ENCODE measurements at regions not wholly inside any gene's neighbourhood (a gene's known extent, or its start where the extent isn't known, plus 50 kb on each side); places are given as distances from the start of the nearest gene placed in this dataset.
"Not testable (repeated sequence)": the region's sequence is repeated elsewhere in the genome, so short reads cannot be mapped to it uniquely, and the experiment has no call there.

DNA sequence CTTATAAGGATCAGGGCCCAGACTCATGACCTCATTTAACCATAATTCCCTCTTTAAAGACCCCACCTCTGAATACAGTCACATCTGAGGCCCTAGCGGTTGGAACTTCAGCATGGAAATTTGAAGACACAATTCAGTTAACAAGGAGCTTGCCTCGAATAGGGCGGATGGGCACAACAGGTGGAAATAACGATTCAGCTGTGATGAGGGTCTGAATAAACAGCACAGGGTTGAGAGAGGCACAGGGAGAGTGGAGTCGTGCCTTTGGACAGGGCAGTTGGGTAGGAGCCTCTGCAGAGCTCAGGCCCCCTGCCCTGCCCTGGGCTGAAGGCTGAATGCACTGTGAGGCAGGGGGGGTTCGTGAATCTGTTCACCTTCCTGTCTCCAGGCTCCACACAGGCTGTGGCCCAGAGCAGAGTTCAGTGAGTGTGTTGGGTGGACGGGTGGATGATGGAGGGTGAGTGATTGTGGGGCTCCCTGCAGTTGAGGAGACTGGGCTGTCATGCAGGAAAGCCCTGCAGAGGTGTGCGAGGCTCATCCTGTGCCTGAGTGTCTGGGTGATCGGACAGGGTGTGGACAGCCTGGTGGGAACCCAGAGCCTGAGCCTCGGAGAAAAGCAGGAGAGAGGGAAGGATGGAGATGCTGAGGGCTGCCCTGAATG, 243.1 kb downstream of the FOXD2 start:
- in situ Hi-C loops (cut with HindIII; ENCODE audit: low sequenced_read_pairs) = no loop called here

DNA sequence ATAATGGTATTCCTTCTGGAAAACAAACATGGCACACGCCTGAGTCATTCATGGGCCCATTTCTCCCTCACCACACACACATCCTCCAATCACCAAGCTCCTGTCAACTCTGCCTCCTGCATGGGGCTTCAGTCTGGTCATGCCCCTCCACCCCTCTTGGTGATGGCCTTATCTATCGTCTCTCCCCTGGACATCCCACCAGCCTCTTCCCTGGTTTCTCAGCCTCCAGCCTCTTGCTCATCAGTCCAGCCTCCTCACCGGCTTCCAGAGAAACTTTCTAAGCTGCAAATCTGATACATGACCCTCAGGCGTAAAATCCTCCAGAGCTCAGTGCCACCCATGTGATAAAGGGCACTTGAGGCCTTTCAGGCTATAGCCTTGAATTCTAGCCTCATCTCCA, 243.9 kb downstream of the FOXD2 start:
- in situ Hi-C loops (cut with HindIII; ENCODE audit: low sequenced_read_pairs) = no loop called here

DNA sequence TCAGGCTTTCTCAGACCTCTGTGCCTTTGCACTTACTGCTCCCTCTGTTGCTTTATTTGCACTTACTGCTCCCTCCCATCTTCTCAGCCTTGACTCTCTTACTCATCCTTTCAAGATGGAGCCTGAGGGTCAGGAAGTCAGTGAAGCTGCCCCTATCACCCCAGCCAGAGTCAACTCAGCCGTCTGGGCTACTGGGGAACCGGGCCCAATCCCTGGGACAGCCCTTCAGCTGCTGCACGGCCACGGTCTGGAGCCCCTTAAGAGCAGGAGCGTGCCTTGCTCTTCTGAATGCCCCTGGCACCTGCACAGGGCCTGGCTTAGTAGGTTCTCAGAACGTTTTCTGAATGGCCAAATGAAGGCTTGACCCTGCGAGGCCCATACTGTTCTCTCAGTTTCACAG, 244.4 kb downstream of the FOXD2 start:
- in situ Hi-C loops (cut with HindIII; ENCODE audit: low sequenced_read_pairs) = no loop called here

DNA sequence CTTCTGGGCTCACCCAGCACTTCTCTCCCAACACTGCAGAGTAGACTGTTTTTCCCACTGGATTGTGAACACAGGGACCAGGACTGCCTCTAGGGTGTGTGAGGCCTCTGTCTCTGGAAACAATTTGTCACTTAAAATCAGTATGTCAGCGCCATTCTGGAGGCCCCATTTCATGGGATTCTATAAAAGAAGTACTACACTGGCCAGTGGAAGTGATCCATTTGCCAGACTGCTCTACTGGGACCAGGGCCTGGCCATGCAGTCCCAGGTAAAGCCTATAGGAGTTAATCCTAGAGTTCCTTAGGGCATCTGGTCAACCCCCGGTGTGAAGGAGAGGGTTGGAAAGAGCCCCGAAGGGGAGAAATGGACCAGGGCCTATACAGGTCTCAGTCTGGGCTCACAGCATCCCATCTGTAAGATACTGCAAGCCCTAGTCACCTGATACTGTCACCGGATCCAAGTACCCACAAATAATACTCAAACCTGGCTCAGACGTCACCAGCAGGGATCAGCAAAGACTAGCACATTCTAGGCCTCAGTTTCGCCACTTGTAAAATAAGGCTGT, 245.0 kb downstream of the FOXD2 start:
- in situ Hi-C loops (cut with HindIII; ENCODE audit: low sequenced_read_pairs) = no loop called here

DNA sequence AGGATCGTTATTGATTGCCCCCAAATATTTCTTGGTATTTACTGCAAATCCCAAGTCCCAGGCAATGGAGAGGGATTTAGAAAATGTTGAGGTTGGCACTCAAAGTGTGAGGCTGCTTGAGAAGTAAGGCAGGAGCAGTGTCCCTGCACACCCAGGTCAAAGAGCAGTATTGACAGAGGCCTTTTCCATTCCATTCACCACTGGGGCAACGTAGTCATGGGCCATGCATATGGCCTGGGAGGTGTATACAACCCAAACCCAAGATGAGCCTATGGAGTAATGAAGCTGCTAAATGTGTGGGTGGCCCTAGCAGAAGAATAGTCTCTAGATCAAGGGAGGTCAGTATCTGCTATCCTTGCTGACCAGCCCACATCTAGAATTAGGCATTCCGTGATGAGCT, 245.6 kb downstream of the FOXD2 start:
- in situ Hi-C loops (cut with HindIII; ENCODE audit: low sequenced_read_pairs) = no loop called here

DNA sequence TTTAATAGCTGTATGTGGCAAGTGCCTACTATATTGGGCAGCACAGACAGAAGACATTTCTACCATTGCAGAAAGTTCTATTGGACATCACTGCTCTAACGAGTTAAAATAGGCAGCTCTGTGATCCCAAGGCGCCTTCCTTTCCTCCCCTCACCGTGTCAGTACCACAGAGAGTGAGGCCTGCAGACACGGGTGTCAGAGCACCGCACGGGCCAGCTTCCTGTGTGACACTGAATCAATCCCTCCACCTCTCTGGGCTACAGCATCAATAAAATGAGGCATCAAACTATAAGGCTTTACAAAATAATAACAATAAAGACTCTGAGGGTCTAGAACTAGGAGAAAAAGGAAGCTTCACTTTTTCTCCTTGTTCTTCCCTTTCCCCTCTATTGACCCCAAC, 246.7 kb downstream of the FOXD2 start:
- in situ Hi-C loops (cut with HindIII; ENCODE audit: low sequenced_read_pairs) = no loop called here

DNA sequence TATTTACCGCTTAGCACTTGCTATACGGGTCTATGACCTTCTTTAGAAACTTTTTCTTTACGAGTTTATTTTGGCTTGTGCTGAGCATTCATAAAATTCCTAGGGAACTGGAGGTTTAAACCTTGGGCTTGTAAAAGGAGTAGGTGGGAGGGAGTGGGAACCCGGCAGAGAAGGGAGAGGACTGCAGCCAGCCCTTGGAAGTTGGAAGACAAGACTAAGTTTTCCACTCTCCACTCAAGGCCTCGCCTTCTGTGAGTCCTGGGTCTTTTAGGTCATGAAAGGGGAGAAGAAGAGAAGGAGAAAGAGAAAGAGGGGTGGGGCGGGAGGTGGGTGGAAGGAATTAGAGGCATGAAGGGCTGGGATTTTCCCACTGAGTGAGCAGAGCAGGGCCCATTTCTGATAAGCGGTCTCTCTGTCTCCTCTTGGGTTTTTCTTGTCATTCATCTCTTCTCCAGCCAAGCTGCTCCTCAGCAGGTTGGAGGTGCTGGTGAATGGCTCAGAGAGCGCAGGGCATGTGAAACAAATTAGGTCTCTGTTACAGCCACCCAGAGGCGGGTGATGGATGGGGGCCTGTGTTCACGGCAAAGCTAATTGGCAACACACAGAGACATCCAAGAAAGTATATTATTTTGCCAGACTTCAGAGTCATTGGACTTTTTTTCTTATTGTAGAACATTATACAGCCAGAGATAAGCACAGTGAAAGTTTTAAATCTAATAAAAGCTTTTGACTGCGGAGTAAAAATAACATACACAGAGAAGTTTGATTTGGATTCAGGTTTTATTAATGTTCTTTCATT, 247.3 kb downstream of the FOXD2 start:
- in situ Hi-C loops (cut with HindIII; ENCODE audit: low sequenced_read_pairs) = no loop called here

DNA sequence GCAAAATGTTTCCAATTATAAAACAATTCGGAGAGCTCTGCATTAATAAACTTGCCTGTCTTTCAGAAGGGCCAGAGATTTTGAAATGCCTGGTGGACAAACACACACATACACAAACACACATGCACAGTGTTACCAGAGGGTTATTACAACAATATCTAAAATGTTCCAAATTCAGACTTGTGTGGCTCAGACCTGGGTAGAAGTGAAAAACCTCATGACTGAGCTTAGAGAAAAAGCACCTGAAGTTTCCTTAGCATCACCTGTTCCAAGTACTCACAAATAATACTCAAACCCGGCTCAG, 247.9 kb downstream of the FOXD2 start:
- in situ Hi-C loops (cut with HindIII; ENCODE audit: low sequenced_read_pairs) = no loop called here

DNA sequence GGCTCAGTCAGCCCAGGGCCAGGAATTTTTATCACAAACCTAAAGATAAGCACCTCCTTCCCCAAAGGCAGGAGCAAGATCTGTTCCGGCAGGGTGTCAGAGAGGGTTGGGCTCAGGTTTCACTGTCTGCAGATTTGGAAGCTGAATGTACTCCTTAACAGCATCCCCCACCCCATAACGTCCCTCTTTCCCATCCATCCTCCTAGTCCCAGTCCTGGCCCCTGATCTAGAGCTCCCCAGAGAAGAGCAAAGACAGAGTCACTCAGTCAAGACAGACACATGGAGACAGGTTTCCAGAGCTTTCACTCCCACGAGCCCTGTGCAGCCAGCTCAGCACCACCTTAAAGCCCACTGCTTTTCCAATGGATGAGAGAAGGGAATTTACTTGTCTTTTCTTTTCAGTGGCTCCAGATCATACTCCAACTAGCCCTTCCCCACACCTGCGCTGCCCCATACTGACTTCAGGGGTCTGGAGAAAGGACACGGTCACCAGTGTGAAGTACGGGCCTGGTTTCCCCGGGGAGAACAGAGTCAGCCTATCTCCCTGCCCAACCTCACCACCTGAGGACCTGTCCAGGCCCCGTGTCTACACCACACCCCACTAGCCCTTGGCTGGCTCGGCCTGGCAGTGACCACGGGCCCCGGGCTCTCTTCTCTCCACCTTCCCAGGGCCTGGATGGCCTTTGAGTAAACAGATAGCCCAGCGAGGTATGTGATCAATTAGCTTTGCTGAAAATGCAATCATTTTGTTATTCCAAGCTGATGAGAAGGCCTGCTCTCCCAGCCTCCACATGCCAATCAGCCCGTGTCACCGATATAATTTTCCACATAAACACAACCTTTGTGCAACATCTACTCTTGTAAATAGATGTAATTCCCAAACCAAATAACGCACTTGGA, 249.1 kb downstream of the FOXD2 start:
- in situ Hi-C loops (cut with HindIII; ENCODE audit: low sequenced_read_pairs) = no loop called here

DNA sequence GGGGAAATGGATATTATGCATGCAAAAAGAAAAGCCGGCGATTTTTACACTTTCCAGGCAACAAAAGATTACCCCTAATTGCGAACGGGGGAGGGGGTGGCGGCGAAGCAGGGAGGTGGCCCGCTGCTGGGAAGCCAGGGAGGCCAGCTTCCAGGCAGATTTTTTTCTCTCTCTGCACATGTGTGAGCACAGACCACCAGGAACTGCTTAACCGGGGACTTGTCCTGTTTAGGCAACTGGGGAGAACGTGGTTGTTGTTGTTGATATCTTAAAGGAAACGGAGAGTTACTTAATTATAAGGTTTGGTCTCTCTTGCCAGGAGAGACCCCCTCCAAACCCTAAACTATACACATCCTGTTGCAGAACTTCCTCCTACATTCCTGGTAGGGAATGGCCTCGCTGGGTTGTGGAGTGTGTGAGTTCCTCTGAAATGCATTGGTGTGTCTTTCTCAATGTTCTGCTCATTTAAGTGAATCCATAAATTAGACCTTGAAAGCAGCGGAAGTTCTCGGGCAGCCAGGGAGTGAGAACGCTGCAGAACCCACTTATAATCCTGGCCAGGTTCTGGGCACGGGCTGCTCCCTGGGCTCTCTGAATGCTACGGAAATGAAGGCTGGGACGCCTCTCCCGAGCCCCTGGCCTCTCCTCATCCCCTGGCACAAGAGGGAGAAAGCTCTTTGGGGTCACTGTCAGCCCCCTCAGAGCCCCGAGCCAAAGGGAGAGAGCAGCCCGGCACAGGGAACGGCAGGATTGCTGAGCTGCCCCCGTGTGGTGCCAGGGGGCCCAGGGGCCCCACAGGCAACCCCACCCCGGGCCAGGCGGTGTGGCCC, 250.0 kb downstream of the FOXD2 start:
- in situ Hi-C loops (cut with HindIII; ENCODE audit: low sequenced_read_pairs) = no loop called here

DNA sequence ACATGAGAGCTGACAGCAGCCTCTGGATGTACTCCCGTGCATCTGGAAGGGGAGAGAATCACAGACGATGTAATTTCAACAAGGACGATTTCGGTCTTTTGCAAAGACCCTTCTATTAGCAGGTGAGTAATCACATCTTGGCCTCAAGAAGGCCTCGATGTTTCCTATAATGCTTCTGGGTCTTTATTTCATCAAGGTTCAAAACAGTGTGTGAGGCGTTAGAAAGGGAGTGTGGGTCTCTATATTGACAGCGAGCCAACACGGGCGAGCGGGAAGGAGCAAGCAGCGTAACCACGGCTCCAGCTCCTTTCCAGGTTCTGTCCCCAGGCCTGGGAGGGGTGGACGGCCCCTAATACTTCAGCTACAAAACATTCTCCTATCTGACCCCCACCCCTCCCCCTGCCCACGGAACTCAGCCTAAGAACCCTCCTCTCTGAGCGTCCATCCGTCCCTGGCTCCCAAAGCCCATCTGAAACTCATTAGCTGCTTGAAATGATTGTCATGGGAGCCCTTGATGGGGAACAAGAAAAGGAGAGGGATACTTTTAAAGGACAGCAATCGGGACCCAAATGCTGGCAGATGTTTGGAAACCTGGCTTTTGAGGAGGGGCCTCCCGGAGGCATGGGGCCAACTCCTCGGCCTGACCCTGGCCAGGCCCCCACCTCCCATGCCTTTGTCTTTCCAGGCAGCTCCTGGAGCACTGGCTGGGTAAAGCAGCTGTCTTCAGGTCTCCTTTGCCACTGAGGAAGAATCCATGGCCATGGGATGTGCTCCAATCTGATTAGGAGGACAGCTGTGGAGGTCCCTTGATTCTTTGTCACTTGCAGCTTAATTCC, 250.8 kb downstream of the FOXD2 start:
- in situ Hi-C loops (cut with HindIII; ENCODE audit: low sequenced_read_pairs) = no loop called here

DNA sequence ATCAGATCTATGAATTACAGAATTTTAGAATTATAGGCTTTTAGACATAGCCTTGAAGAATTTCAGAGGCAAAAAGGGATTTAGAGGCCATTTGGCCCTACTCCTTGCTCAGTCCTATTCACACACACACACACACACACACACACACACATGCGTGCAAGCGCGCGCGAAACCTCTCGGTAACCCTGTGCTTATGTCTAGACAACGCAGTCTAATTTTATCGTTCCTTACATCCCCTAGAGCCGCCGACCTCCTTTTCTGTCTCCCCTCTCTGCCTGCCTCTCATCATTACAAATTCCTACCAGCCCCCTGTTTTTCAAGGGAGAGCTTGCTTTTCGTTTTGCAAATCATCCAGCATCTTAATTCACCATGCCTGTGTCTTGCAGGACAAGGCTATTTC, 252.1 kb downstream of the FOXD2 start:
- in situ Hi-C loops (cut with HindIII; ENCODE audit: low sequenced_read_pairs) = no loop called here

DNA sequence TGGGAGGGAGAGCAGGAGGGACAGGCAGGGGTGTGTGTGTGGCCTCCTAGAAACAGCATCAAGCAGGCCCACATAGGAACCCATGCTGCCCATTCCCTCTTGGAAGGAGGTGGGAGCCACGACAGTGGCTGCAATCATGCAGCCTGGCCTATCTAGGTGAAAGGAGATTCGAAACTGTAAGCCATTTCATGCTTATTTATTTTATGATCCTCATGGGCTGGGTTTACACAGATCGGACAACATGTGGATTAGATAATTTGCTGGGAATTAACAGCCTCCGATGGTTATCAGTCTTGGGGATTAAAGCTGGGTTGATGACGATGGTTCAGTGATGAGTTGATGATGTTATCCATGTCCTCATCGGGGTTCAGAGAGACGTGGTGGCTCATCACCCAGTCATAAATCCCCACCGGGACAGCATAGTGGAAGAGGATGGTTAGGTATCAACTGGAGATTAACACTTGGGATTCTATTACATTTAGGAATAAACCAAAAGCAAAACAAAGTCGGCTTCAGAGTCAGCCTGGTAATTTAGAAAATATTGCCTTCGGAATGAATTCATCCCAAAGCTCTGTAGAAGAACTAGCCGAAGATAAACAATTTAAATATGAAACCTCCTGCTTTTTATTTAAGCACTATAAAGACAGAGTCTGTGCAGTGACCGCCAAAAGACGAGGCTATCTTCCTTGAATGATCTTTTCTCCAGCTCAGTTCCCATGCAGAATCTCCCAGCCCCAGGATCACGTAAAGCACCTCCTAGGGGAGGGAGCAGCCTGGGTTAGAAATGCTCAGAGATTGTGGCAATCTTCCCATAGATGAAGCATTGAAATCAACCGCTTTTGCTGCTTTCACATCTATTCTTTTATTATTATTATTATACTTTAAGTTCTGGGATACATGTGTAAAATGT, 252.8 kb downstream of the FOXD2 start:
- in situ Hi-C loops (cut with HindIII; ENCODE audit: low sequenced_read_pairs) = no loop called here

DNA sequence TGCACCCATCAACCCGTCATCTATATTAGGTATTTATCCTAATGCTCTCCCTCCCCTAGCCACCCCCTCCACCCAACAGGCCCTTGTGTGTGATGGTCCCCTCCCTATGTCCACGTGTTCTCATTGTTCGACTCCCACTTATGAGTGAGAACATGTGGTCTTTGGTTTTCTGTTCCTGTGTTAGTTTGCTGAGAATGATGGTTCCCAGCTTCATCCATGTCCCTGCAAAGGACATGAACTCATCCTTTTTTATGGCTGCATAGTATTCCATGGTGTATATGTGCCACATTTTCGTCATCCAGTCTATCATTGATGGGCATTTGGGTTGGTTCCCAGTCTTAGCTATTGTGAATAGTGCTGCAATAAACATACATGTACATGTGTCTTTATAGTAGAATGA, 253.4 kb downstream of the FOXD2 start:
- in situ Hi-C loops (cut with HindIII; ENCODE audit: low sequenced_read_pairs) = not testable (repeated sequence)

DNA sequence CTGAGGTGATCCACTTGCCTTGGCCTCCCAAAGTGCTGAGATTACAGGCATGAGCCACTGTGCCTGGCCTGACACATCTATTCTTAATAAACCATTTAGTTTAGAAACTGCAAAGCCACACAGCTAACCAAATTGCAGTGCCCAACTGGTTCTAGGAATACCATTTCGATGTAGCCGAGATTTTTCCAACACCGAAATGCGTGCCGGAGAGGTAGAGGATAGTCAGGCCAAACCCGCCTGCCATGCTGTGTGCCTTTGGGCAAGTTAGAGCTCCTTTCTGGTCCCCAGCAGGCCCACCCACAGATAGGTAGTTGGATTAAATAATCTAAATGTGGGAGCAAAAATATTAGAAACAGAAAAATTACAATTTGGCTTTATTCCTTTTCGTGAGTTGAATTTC, 254.4 kb downstream of the FOXD2 start:
- in situ Hi-C loops (cut with HindIII; ENCODE audit: low sequenced_read_pairs) = no loop called here

DNA sequence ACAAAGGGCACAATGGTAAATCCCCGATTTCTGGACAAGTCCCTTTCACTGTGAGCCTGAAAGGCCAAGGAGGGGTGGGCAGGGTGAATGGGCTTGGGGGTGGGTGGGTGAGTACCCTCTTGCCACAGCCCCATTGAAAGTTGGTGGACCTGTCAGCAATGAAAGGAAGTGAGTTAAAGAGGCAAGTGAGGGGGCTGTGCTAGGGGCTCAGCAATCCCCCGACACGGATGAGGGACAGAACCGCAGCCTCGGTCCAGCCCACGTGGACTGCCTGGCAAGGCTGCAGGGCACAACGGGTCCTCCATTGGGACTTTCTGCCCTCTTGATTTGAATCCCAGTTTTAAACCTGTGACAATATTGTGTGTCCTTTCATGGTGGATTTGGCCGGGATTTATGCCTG, 255.3 kb downstream of the FOXD2 start:
- in situ Hi-C loops (cut with HindIII; ENCODE audit: low sequenced_read_pairs) = no loop called here

DNA sequence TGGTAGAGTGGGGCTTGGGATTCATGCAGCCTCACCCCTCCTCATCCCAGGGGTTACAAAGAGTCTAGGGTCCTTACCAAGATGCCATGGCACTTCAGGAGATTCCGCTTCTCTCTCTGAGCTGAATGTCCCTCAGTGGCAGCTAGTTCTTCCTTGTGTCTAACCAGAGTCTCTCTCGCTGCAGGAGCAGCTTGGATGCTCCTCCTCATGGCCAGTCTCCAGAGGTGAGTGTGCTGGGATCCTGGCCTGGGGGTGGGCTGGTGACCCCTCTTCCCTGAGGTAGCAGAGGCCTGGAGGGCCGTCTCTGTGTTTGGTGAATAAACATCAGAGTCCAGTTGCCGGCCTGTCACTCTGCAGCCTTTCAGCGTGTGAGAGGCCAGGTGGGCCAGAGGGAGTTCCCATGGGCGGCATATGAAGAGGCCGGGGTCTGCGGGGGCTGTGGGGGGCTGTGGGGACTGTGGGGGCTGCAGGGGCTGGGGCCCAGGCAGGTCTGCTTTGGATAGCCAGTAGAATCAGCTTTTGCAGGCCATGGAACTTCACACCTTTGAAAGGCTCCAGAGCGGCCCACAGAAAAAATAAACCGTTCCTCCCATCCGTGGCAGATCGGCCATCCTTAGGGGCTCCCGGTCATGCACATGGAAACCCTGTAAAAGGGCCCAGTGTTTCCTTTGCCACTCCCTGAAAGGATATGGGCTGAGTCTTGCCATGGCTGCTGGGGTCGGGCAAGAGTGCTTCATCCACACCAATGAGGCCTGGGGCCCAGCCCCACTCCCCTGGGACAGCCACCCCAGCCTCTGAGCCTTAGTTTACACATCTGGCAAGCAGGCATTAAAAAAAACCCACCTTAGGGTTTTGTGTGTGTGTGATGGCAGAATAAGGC, 256.4 kb downstream of the FOXD2 start:
- in situ Hi-C loops (cut with HindIII; ENCODE audit: low sequenced_read_pairs) = no loop called here

DNA sequence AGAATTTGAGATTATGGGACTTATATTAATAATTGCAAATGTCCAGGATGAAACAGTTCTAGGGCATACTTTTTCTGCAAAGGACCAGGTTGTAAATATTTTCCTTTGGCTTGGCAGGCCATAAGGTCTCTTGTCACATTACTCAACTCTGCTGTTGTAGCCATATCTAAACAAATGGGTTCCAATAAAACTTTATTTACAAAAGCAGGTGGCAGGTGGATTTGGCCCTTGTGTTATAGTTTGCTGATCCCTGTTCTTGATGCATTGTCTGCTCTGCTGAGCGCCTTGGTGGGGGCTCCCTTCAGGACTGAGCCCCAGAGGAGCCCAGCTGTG, 258.5 kb downstream of the FOXD2 start:
- in situ Hi-C loops (cut with HindIII; ENCODE audit: low sequenced_read_pairs) = loop anchor here (5.0 kb wide), 1 partner anchor 104 kb away; no protein-coding TSS in a partner anchor
